ENCODE measurements at regions not wholly inside any gene's neighbourhood (a gene's known extent, or its start where the extent isn't known, plus 50 kb on each side); places are given as distances from the start of the nearest gene placed in this dataset.
"Not testable (repeated sequence)": the region's sequence is repeated elsewhere in the genome, so short reads cannot be mapped to it uniquely, and the experiment has no call there.

DNA sequence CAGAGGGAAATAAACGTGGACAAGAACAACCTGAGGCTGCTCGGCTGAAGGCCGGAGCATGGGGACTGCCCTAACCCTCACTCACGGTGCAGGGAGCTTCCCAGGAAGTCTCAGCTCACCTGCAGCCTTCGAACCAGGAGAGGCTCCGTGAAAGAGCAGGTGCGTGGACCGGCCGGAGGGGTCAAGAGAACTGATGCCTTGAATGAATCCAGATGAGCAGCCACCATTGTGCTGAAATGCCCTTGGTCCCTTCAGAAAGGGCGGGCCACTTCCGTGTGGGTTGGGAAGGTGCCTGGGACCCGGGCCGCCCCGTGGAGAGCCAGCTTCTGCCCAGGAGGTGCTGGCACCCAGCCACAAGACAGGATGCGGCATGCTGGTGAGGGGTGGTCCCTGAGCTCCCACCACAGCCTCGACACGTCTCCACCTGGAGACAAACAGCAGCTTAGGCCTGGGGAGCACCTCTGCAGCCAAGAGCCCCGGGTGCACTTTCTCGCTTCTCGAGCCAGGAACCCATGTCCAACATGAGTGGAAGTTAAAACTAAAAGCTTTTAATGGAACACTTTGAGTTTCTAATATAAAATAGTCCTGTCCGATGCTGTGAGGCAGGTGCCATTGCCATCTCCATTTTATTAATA lies 83.5 kb downstream of the TTLL2 start:
- no peak for DNase-seq (ENCODE audit: low read depth)

- DNase-seq (ENCODE audit: low read depth) = no peak
Observed at GRCh38 chr6:167409079-167409478, 84.2 kb downstream of the TTLL2 start.

DNA sequence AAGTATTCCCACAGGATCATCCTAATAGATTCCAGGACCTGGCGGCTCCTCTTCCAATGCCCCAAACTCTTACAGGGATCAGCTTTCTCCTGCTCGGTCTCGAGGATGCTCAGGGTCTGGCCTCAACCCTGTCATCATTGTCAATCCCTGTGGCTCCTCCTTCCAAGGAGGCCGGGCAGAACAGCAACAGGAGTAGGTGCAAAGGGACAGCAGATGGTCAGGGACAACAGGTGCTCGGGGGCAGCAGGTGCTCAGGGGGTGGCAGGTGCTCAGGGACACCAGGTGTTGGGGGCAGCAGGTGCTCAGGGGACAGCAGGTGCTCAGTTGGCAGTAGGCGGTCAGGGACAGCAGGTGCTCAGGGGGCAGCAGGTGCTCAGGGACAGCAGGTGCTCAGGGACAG lies 84.8 kb downstream of the TTLL2 start:
- no peak for DNase-seq (ENCODE audit: low read depth)

DNA sequence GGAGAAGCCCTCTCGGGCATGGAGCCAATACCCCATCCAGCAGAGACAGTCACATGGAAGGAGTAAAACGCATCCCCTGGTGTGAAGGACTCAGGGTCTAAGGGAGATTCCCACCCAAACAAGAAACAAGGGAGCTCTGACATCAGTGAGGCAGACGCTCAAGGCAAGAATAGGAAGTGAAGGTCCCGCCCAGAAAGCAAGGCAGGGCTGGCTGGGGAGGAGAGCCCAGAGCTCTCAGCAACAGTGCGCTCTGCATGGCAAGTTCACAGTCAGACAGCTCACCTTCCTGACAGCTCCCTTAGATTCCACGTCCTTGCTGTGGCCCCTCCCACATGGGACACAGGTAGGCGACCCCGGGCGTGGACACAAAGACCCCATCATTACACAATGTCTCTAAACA lies 85.6 kb downstream of the TTLL2 start:
- DNase-seq (ENCODE audit: low read depth) = no peak

GRCh38 chr6:167412506-167412905 lies 87.6 kb downstream of the TTLL2 start:
- DNase-seq (ENCODE audit: low read depth) = no peak

DNA sequence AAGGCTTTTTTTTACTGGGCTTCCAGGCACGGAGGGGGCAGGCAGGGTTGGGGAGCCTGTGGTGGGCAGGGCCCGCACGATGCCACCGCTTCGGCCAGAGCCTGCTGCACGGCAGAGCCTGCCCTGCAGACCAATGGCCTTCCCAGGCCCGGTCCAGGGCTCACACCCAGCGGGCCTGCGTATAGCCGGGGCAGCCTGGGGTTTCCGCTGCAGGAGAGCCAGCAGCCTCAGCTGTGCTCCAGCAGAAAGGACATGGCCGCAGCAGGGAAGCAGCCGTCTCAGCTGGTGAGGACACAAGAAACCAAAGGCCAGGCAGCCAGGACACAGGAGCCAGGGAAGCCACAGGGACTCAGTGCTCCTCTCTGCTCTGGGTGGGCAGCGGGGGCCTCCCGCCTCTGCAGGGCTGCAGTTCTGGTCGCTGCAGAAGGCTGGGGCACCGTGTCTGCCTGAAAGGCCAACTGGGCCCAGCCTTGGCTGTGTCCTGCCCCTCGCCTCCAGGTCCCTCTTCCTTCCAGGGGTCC lies 90.6 kb downstream of the TTLL2 start:
- DNase-seq (ENCODE audit: low read depth) = no peak

- DNase-seq (ENCODE audit: low read depth) = no peak
Observed at GRCh38 chr6:167416676-167417430, 92.0 kb downstream of the TTLL2 start.

DNA sequence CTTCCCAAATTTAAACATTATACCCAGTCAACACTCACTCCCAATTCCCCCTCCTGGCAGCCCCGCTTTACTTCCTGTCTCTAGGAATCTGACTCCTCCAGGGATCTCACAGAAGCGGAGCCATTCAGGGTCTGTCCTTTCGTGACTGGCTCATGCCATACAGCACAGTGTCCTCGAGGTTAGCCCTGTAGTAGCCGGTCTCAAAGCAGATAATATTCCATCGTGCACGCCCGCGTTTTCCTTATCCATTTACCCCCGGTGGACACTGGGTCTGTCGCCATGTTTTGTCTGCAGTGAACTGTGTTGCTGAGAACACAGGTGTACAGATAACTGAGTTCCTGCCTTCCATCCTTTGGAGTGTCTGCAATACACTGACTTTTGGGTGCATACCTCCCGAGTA lies 95.3 kb downstream of the TTLL2 start:
- DNase-seq (ENCODE audit: low read depth) = no peak

DNA sequence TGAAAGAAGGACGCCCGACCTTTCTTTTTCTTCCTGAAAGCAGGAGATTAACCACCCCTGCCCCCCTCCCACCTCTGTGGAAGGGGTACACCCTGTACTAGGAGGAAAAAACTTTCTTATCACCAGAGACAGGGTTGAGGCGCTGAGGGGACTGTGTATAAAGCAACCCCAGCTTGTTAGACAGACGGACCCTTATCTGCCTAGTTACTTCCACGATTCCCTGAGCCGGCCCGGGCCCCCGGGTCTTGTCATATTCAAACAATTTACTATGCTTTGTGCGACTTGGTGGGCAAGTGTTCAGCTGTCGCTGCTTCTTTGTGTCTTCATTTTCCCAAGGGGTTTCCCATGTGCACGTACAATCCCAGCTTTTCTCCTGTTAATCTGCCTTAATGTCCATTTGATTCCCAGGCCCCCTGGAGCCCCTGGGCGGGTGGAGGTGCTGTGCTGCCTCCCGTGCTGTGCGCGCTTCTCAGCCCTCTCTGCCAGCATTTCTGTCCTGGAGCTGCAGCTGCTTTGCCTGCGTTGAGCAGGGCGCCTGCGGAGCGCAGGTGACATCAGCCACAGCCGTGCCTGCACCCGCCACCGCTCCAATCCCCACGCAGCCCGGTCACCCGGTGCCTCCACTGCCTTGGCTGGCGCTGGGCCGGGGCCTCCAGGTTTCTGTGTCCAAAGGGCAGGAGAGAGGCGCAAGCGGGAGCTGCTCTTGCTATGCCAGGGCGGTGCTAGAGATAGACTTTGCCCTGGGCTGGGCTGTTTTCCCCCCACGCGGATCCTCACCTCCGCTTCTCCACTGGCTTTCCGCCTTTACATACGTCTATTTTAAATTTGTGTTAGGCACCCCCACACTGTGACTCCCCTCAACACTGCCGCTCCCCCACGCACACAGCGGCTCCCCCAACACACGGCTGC lies 96.2 kb downstream of the TTLL2 start:
- no peak for DNase-seq (ENCODE audit: low read depth)

DNA sequence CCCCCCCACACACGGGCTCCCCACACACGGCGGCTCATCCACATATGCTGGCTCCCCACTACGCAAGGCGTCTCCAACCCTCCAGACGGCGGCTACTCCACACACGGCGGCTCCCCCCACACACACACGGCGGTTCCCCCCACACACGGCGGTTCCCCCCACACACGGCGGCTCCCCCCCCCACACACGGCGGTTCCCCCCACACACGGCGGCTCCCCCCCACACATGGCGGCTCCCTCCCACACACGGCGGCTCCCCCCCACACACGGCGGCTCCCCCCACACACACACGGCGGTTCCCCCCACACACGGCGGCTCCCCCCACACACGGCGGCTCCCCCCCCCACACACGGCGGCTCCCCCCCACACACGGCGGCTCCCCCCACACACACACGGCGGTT lies 97.1 kb downstream of the TTLL2 start:
- not testable (repeated sequence) for DNase-seq (ENCODE audit: low read depth)

DNA sequence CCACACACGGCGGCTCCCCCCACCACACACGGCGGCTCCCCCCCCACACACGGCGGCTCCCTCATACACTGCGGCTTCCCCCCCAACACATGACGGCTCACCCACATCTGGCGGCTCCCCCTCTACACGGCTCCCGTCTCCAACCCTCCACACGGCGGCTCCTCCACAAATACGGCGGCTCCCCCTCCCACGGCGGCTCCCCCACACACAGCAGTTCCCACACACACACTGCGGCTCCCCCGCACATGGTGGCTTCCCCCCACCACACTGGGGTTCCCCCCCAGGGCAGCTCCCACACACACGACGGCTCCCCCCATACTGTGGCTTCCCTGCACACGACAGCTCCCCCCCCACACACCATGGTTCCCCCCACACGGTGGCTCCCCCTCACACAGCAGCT lies 98.0 kb downstream of the TTLL2 start:
- DNase-seq (ENCODE audit: low read depth) = no peak

- no peak for DNase-seq (ENCODE audit: low read depth)
Observed at GRCh38 chr6:167424060-167424673, 99.3 kb downstream of the TTLL2 start.

GRCh38 chr6:167424700-167425099 lies 99.8 kb downstream of the TTLL2 start:
- DNase-seq (ENCODE audit: low read depth) = no peak

DNA sequence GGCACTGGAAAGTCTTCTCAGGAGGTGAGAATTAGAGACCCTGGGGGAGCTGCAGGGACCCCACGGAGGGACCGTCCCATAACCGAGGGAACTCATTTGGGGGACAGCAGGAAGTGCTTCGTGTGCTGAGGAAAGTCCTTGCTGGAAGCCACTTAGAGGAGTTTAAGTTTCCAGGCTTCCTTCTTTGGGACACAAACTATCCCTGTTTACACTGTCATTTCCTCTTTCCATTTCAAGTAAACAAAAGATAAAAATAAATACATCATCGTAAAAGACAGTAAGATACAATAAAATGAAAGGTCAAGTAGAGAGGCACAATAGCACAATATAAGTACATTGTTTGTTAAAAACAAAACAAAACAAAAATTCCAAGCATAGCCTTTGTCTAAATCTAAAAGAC lies 101.2 kb downstream of the TTLL2 start:
- no peak for DNase-seq (ENCODE audit: low read depth)

DNA sequence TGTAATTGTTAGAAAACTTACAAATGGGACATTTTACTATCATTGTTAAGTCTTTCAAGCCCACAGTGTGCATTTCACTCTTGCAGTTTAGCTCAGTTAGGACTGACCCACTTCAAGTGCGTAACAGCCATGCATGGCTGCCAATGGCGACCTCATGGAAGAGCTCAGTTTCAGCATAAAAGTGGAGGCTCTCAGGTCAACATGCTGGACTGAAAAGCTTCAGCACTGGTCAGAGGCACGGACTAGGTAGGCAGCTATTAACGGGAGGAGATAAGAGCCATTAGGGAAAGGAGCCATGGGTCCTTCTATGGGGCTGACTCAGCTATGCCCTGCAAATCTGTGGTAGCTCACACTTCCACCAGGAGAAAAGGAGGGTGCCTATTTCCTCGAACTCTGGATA lies 101.8 kb downstream of the TTLL2 start:
- DNase-seq (ENCODE audit: low read depth) = no peak

- DNase-seq (ENCODE audit: low read depth) = no peak
Observed at GRCh38 chr6:167428664-167429333, 103.9 kb downstream of the TTLL2 start.

- DNase-seq (ENCODE audit: low read depth) = no peak
Observed at GRCh38 chr6:167429353-167429752, 104.5 kb downstream of the TTLL2 start.

GRCh38 chr6:167435209-167435728 lies 110.4 kb downstream of the TTLL2 start:
- DNase-seq (ENCODE audit: low read depth) = no peak

DNA sequence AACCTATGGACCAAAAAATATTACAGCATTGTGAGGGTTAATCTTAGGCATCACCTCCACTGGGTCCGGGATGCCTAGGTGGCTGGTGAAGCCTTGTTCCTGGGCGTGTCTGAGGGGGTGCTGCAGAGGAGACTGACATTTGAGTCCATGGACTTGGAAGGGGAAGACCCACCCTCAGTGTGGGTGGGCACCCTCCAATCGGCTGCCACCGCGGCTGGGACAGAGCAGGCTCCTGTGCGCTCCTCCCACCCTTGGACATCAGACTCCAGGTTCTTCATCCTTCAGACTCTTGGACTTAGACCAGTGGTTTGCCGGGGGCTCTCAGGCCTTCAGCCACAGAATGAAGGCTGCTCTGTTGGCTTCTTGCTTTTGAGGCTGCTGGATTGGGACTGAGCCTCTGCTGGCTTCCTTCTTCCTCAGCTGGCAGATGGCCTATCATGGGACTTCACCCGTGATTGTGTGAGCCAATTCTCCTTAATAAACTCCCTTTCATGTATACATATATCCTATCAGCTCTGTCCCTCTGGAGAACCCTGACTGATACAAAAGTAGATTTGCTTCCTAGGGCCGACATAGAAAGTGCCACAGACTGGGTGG lies 113.1 kb downstream of the TTLL2 start:
- DNase-seq (ENCODE audit: low read depth) = no peak

DNA sequence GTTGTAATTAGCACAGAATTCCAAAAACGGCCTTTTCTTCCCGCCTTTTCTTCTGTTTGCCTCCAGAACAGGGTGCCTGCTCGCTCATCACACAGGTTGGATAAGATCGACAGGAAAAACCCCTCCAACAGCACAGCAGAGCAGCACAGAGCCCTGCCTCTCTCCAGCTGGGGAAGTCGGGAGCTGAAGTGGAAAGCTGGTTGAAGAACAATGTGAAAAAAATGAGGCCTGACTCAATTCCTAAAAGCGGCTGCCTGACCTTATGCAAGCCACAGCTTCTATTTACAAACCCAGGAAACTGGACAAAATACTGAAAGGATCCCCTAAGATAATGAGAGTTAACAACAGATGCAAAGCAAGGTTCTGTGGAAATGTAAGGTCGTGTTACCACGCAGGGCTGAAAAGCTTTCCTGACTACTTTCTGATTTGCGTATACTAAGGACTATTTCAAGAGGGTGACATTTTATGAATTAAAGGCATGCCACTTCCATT lies 116.9 kb downstream of the TTLL2 start:
- DNase-seq (ENCODE audit: low read depth) = peak; percentile 14

GRCh38 chr6:167442245-167442644 lies 117.4 kb downstream of the TTLL2 start:
- DNase-seq (ENCODE audit: low read depth) = peak; percentile 1
